ENCODE measurements at regions not wholly inside any gene's neighbourhood (a gene's known extent, or its start where the extent isn't known, plus 50 kb on each side); places are given as distances from the start of the nearest gene placed in this dataset.

GRCh38 chr4:142944565-142944964, 98.5 kb upstream of the INPP4B start:
- DNase-seq (ENCODE audit: extremely low read depth, low read depth) = no peak
- TF ChIP-seq, protein P1, sequence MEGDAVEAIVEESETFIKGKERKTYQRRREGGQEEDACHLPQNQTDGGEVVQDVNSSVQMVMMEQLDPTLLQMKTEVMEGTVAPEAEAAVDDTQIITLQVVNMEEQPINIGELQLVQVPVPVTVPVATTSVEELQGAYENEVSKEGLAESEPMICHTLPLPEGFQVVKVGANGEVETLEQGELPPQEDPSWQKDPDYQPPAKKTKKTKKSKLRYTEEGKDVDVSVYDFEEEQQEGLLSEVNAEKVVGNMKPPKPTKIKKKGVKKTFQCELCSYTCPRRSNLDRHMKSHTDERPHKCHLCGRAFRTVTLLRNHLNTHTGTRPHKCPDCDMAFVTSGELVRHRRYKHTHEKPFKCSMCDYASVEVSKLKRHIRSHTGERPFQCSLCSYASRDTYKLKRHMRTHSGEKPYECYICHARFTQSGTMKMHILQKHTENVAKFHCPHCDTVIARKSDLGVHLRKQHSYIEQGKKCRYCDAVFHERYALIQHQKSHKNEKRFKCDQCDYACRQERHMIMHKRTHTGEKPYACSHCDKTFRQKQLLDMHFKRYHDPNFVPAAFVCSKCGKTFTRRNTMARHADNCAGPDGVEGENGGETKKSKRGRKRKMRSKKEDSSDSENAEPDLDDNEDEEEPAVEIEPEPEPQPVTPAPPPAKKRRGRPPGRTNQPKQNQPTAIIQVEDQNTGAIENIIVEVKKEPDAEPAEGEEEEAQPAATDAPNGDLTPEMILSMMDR (IDR thresholded peaks at IDR 0.05; ENCODE audit: low read depth, low read length) = no peak

- TF ChIP-seq, protein P1 (IDR thresholded peaks at IDR 0.05; ENCODE audit: low read depth, low read length) = no peak
- no peak for DNase-seq (ENCODE audit: extremely low read depth, low read depth)
These were observed 106.9 kb upstream of the INPP4B start for GRCh38 chr4:142952821-142953580.

GRCh38 chr4:142954415-142954814, 108.3 kb upstream of the INPP4B start:
- DNase-seq (ENCODE audit: extremely low read depth, low read depth) = no peak
- TF ChIP-seq, protein P1 (IDR thresholded peaks at IDR 0.05; ENCODE audit: low read depth, low read length) = no peak

GRCh38 chr4:142955501-142955900, 109.4 kb upstream of the INPP4B start:
- TF ChIP-seq, protein P1 (IDR thresholded peaks at IDR 0.05; ENCODE audit: low read depth, low read length) = no peak
- DNase-seq (ENCODE audit: extremely low read depth, low read depth) = no peak

- no peak for DNase-seq (ENCODE audit: extremely low read depth, low read depth)
- TF ChIP-seq, protein P1 (IDR thresholded peaks at IDR 0.05; ENCODE audit: low read depth, low read length) = no peak
These were observed 113.1 kb upstream of the INPP4B start for GRCh38 chr4:142959173-142959572.

- no peak for DNase-seq (ENCODE audit: extremely low read depth, low read depth)
- TF ChIP-seq, protein P1 (IDR thresholded peaks at IDR 0.05; ENCODE audit: low read depth, low read length) = no peak
These were observed 114.0 kb upstream of the INPP4B start for GRCh38 chr4:142960126-142960525.

DNA sequence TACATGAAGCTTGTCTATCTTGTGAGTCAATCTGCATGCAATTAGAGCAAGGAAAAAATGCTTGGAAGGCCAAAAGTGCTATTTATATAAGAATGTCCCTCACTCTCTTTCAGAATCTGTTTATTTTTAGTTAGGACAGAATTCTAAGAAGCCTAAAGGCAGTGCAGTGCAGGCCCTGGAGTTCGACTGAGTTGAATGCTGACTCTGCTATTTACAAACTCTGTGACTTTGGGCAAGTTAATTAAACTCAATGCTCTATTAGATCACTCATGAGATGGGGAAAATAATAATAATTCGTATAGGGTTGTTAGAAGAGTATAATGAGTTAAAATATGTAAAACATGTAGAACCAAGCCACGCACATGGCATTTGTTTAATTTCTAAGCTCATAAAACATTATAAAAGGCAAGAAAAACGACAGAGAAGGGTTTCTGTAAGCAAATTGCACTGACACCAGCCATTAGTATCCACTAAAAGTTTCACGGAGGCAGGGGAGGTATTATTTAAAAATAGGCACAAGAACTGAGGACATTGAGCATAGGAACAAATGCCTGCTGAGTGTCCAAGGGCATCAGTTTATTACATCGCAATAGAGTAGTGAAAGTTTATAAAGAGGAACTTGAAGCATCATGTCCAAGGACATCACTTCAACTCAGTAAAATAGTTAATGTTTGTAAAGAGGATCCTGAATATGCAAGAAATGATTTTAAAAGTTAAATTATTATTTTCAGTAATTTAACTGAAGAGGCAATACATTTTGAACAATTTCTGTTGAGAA, 115.0 kb upstream of the INPP4B start:
- TF ChIP-seq, protein P1 (IDR thresholded peaks at IDR 0.05; ENCODE audit: low read depth, low read length) = no peak
- DNase-seq (ENCODE audit: extremely low read depth, low read depth) = no peak
